ENCODE measurements at regions not wholly inside any gene's neighbourhood (a gene's known extent, or its start where the extent isn't known, plus 50 kb on each side); places are given as distances from the start of the nearest gene placed in this dataset.
"Not testable (repeated sequence)": the region's sequence is repeated elsewhere in the genome, so short reads cannot be mapped to it uniquely, and the experiment has no call there.

- DNase-seq, result no peak
Measured at GRCh38 chr2:111660811-111661210, 223.2 kb downstream of the ANAPC1 start.

DNA sequence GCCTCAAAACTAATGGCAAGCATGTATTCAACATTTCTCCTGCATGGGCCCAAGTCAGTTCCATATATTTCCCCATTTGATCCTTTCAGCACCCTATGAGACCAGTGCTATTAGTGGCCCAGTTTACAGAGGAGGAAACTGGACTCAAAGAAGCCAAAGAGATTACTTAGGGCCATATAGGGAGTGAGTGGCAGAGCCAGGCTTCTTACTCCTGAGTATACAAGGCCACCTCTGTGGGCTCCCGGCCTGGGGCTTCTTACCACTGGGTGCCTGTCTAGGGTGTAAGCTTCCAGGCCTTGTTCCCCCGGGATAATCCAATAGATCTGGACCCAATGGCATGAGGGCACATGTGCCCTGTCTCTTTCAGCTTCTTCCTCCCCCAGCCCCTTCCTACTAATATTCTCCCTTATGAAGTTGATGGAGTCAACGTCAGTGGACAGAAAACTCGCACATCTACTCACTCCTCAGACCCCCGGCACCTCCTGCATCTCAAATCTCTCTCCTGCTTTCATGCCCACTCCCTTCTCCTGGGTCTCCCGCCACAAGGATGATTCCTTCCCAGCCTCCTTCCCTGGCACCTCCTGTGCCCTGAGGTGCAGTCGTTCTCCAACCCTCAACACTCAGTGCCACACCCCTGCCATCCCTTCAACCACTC lies 222.6 kb downstream of the ANAPC1 start:
- DNase-seq, result no peak

DNA sequence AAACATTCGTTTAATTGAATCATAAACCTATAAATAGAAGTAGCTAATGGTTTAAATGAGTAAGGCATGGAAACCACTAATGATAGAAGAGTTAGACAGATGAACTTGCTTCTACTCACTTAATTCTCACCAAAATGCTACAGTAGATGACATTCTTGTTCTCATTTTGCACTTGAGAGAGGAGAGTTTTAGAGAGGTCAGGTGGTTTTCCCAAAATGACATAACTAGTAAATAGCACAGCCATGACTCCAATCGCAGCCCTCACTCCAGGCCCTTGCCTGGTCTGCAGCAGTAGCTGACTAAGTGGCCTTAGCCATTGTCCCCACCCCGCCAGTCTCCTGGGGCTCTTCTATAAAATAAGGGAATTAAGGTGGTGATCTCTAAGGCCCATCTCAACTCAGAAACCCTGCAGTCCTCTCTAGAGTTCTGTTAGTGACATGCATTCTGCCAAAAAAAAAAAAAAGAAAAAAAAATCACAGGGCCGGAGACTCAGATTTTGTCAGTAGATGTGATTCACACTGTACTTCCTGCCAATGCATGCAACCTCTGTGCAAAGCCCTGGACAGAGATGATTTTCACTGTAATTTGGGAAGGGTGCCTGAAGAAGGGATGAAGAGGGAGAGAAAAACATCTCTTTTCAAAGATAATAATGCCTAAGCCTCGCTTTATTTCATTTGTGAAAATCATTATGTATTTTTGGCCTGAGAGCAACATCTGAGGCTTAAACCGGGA lies 221.8 kb downstream of the ANAPC1 start:
- no peak for DNase-seq

DNA sequence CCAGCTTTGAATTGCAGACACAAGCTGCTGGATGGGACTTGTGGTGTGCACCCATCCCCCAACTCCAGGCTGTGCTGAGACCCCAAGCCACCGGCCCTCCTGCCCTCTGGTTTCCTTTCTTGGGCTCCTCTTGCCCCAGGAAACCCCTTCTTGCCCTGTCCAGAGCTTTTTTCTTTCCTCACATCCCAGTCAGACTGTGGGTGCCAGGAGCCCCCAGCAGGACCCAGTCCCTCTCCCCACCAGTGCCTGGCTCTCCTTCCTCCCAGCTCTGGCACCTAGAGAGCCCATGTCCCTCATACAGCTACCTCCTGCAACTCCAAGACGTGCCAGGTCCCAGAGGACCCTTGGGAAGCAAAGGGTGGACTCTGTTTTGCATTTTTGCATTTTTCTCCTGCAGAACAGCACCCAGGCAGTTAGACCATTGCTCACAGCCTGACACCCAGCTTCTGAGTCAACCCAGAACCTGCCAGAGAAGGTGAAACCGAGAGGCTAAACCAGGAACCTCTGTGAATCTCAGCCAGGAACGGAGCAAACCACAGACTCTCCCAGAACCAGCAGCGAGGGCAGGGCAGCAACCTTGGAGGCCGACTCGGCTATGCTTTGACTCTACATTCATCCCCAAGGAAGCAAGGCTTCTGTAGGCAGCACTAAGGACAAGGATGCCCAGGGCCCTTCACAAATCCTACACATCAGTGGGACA lies 221.1 kb downstream of the ANAPC1 start:
- DNase-seq, result no peak

- no peak for DNase-seq
Measured at GRCh38 chr2:111663471-111664274, 220.3 kb downstream of the ANAPC1 start.

GRCh38 chr2:111664275-111664850 lies 219.6 kb downstream of the ANAPC1 start:
- no peak for DNase-seq

DNA sequence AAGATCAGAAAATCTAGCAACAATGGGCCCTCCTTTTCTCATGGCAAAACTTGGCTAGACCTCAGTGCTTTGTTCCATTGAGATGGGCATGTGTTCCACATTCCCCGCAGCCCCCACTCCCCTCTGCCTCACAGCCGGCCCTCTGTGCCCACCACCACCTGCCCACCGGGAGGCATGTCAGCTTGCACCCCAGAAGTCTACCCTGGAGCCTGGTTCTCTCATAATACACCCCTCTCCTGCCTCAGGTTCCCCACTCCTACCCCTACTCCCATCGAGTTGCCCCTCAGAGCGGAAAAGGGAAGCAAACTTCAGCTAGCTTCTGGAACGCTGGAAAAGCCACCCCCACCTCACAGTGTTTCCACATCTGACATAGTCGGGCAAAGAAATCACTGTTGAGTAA lies 219.0 kb downstream of the ANAPC1 start:
- DNase-seq, result no peak

- DNase-seq, result no peak
Measured at GRCh38 chr2:111665551-111666116, 218.4 kb downstream of the ANAPC1 start.

GRCh38 chr2:111666160-111666559 lies 217.8 kb downstream of the ANAPC1 start:
- no peak for DNase-seq

DNA sequence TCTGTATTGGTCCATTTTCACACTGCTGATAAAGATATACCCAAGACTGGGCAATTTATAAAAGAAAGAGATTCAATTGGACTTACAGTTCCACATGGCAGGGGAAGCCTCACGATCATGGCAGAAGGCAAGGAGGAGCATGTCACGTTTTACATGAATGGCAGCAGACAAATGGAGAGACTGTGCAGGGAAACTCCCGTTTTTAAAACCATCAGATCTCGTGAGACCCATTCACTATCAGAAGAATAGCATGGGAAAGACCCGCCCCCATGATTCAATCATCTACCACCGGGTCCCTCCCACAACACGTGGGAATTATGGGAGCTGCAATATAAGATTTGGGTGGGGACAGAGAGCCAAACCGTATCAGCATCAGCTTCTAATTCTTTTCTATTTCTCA lies 217.0 kb downstream of the ANAPC1 start:
- DNase-seq, result no peak

DNA sequence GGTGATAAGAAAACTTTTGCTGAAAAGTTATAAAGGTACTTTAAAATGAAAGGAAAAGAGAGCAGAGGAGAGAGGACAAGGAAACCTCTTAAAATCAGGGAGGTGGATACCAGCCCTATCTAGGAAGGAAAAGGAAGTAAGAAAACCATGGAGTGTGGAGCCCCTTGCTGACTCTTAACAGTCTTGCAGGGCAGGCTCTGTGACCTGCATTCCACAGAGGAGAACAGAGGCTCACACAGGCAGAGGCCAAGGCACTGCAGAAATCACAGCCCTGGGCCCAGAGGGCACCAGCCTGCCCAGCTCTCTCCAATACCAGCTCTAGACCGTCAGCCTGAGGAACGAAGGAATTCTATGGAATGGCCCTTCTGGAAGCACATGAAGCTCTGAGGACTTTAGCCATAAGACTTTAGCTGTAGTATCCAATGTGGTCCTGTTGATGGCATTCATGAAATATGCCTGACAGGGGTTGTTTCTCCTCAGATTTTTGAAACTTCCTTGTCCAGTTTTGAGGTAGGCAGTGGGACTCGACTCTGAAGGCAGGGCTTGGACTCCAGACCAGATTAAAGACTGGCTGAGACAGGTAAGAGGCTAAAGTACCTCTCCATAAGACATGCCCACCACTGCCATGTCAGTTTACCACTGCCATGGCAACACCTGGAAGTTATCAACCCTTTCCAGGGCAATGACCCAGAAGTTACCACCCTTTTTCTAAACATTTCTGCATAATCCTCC lies 216.3 kb downstream of the ANAPC1 start:
- no peak for DNase-seq

DNA sequence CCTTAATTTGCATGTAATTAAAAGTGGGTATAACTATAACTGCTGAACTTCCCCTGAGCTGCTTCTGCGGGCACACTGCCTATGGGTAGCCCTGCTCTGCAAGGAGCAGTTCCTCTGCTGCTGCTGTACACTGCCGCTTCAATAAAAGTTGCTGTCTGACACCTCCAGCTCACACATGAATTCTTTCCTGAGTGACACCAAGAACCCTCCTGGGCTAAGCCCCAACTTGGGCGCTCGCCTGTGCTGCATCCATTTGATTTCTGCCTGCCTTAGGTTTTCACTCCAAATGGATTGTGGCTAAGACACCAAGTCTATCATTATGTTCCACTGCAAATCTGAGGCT lies 215.7 kb downstream of the ANAPC1 start:
- DNase-seq, result no peak

GRCh38 chr2:111668741-111669140 lies 215.3 kb downstream of the ANAPC1 start:
- no peak for DNase-seq

- DNase-seq, result no peak
Measured at GRCh38 chr2:111669928-111670695, 213.9 kb downstream of the ANAPC1 start.

- no peak for DNase-seq
Measured at GRCh38 chr2:111670776-111671175, 213.2 kb downstream of the ANAPC1 start.

DNA sequence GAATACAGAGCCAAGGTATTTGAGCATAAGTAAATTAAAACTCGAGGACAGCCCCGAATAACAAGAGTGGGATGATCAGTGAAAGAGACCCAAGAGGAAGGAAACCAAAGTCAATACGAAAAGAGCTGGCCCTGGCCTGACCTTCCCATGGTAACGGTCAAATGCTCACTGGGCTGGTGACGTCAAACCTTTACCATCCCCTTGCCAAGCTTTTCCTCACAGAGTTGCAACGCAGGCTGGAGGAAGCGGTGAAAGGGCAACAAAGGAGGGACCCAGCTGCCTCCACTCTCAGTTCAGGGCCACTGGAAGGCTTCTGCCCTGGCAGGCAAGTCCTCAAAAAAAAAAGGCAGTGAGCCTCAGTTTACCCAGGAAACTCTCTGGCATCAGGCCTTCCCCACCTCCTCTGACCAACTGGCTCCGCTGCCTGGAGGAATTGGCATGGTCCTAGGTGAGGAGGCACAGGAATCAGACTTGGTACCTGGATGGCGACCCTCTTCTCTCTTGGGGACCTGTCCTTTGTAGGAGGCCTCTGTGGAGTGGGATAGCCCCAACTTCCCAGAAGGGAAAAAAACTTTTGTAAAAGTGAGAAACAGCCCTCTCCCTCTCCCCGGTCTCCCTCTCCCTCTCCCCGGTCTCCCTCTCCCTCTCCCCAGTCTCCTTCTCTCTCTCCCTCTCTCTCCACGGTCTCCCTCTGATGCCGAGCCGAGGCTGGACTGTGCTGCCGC lies 212.4 kb downstream of the ANAPC1 start:
- DNase-seq, result no peak

GRCh38 chr2:111672641-111673040 lies 211.4 kb downstream of the ANAPC1 start:
- DNase-seq, result not testable (repeated sequence)

DNA sequence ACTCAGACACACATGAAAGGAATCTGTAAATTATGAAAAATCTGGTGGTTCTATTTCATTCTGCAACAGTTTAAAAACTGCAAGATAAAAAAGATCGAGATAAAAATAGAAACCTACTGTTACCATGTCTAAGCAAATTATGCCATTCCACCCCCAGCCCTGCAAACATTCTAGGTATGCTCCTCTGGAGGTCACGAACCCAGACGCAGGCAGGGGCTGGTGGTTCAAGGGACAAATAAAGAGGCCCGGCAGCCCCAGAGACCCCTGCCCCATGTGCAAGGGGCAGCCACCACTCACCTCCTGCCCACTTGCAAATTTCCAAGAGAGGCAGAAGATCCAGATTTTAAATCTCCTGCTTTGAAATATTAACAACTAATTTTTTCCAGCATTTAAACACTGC lies 210.5 kb downstream of the ANAPC1 start:
- DNase-seq, result no peak

- DNase-seq, result no peak
Measured at GRCh38 chr2:111675419-111676194, 208.4 kb downstream of the ANAPC1 start.

Measured in DMS 273 treated with DMSO at 0.1 percent for 48 hours (cell line).